Activated CD8-positive, alpha-beta memory T cell treated with anti-CD3 and anti-CD28 coated beads, Interleukin-2, amount 50 U/mL, for 48 hours (primary cell): ENCODE measurements at regions not wholly inside any gene's neighbourhood (a gene's known extent, or its start where the extent isn't known, plus 50 kb on each side); places are given as distances from the start of the nearest gene placed in this dataset.
"Not testable (repeated sequence)": the region's sequence is repeated elsewhere in the genome, so short reads cannot be mapped to it uniquely, and the experiment has no call there.

Experiments used
- DNase-seq: peaks from one replicate; pipeline ENCODE4 v3.0.0-alpha.2; 2020

DNA sequence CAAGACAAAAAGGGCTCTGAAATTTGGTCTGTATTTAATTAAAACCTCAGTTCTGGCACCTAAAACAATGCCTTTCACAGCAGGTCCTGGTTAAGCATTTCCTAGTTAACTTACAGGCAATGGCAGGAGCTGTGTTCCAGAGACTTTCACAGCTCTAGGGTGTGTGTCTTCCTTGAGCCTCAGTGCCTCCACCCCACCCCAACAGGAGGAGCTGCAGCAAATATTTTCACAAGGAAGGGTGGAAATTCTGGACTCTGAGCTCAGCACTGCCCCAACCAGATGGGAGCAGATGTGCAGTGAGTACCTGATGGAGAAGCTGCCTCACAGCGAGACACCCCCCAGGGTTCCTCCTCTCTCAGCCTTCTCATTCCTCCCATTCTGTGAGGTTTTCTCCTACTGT is 106.3 kb upstream of the SPATA12 start:
- no peak for DNase-seq

- no peak for DNase-seq
These were observed 107.6 kb upstream of the SPATA12 start for GRCh38 chr3:56952846-56953245.

GRCh38 chr3:56952061-56952460 is 108.4 kb upstream of the SPATA12 start:
- DNase-seq: no peak

DNA sequence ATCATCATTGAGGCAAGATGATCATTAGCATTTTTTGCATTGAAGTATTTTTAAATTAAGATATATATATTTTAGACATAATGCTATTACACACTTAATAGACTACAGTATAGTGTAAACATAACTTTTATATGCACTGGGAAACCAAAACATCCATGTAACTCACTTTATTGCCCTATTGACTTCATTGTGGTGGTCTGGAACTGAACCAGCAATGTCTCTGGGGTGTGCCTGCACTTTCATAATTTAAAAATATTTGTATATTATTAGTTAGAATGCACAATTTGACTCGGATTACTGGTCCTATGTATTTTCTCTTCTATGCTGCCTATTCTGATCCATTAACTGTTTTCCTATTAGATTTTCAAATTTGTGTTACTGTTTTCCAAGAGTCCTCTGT is 109.1 kb upstream of the SPATA12 start:
- no peak for DNase-seq

GRCh38 chr3:56945378-56945777 is 115.1 kb upstream of the SPATA12 start:
- DNase-seq: not testable (repeated sequence)

DNA sequence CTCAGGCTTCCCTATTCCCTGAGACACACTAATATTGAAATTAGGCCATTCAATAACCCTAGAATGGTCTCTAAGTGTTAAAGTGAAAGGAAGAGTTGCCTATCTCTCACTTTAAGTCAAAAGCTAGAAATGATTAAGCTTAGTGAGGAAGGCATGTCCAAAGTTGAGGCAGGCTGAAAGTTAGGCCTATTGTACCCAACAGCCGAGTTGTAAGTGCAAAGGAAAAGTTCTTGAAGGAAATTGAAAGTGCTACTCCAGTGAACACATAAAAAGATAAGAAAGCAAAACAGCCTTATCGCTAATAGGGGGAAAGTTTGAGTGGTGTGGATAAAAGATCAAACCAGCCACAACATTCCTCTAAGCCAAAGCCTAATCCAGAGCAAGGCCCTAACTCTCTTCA is 117.9 kb upstream of the SPATA12 start:
- no peak for DNase-seq

GRCh38 chr3:56940976-56941375 is 119.5 kb upstream of the SPATA12 start:
- no peak for DNase-seq

- DNase-seq: no peak
These were observed 120.1 kb upstream of the SPATA12 start for GRCh38 chr3:56940321-56940720.

DNA sequence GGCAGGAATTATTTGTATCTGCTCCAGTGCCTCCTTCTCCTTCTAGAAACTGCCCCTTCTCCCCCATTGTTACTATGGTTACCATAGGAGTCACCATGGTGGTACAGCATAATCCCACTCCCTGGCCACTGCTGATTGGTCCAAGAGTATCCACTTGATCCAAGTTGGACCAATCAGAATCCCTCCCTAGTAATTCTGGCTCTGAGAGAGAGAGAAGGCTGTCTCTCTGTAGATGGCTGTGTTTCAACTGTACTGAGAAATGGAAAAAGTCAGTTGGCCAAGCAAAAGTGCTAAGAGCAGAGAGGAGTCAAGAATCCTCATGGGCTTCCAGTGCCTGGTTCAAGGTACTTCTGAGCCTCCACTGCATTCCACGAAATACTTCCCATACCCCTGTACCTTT is 120.6 kb upstream of the SPATA12 start:
- no peak for DNase-seq

- no peak for DNase-seq
These were observed 121.9 kb upstream of the SPATA12 start for GRCh38 chr3:56938530-56938929.

GRCh38 chr3:56937580-56937979 is 122.9 kb upstream of the SPATA12 start:
- DNase-seq: no peak

GRCh38 chr3:56935811-56936210 is 124.7 kb upstream of the SPATA12 start:
- no peak for DNase-seq

GRCh38 chr3:56934481-56934880 is 126.0 kb upstream of the SPATA12 start:
- DNase-seq: not testable (repeated sequence)

- DNase-seq: no peak
These were observed 126.7 kb upstream of the SPATA12 start for GRCh38 chr3:56933803-56934202.

- no peak for DNase-seq
These were observed 127.6 kb upstream of the SPATA12 start for GRCh38 chr3:56932866-56933265.

DNA sequence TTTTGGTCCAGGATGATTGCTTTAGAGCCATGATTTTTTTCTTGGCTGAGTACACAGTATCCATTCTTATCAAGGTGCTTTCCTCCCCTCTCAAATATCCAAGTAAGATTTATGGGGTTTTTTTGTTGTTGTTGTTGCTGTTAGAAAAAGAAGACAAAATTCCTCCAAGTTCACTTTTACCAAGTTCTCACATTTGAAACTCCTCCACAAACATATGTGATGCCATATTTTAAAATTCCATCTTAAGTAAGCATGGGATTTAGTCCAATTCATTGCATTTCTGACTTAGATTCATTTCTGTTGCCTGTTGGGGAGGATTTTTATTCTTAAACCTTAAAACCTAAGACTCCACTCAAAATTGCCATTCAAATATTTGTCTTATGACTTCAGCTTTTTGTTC is 128.6 kb upstream of the SPATA12 start:
- DNase-seq: no peak

- DNase-seq: no peak
These were observed 129.0 kb upstream of the ARHGEF3 start for GRCh38 chr3:56930706-56931105.

DNA sequence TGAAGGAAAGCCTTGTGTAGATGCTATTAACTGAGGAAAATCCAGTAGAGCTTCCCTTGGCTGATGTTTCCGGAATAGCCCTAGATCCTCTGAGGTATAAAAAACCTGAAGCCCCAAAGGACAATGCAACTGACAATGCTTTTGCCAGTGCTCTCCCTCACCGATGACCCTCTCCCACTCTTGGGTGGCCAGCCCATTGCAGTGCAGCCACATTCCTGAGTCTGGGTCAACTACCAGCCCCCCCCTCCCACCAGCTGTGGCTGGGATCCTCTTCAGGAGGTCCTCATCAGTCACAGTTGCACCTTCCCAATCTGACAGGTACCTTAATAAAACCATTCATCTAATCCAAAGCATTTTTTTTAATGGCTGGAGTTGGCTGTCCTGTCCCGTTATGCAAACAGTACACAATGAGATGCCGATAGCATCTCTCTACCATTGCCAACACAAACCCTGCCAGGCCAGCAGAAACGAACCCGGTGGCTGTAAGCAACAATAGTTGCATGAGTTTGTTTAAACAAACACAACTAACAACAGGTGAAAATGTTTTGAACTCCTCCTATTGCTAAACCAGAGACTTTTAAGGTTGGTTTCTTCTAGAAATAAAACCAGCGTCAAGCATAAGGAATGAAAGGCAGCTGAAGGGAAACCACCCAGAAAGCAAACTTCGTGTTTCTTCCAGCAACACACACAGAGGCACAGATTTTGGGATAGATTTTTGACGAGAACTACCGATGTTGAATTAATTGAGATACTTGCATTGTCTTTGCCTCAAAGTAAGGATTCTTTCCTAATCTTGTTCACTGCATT is 128.3 kb upstream of the ARHGEF3 start:
- DNase-seq: no peak

- no peak for DNase-seq
These were observed 126.8 kb upstream of the ARHGEF3 start for GRCh38 chr3:56928379-56929068.

DNA sequence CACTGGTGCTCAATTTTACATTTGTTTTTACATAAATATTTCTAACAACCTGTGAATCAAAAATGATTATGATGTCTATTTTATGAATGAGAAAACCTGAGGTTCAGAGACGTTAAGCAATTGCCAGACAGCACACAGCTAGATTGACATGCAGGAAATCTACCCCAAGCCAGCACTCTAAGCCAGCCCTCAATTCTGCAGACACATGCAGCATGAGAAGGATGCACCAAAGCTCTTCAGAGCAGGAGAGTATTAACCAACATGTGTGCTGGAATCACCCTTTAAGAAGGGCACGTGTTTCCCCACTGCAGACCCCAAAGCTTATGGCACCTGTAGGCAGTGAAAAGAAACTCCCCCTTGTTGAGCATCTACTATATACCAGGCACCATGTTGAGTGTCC is 126.1 kb upstream of the ARHGEF3 start:
- DNase-seq: no peak

GRCh38 chr3:56926947-56927282 is 125.2 kb upstream of the ARHGEF3 start:
- DNase-seq: no peak

DNA sequence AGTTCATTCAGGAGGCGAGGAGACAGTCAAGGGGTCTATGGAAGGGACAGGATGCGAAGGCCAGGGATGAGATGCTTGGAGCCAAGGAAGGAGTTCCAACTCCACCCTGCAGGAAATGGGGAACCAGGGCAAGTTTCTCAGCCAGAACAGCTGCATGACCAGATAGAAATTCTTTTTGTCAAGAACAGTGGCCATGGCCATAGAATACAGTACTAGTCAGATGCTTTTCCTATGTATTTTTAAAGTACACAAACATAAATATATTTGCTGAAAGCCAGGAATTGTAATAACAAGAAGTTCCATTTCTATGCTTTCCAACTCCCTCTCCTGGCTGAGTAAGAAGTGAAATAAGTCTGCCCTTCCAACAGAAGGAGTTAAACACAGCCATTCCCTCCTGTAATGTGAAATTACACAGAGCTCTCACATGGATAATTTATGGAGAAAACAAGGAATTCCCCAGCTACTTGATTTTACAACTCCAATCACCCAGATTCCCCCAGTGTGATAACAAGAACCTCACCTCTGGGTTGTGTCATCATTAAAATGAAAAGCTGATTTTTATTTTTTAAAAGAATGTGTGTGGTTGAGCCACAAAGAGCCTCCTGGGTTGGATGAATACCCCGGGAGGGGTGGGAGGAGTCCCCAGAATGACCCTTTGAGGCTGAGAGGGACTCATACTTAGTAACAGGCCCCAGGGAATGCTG is 124.6 kb upstream of the ARHGEF3 start:
- DNase-seq: no peak

GRCh38 chr3:56924700-56925099 is 123.0 kb upstream of the ARHGEF3 start:
- DNase-seq: not testable (repeated sequence)
